H9 (cell line): ENCODE measurements at regions not wholly inside any gene's neighbourhood (a gene's known extent, or its start where the extent isn't known, plus 50 kb on each side); places are given as distances from the start of the nearest gene placed in this dataset.

Source experiments
- DNase-seq: peaks from one replicate; pipeline ENCODE4 v3.0.0-alpha.2; 2017
- H2AFZ ChIP-seq: one replicate; pipeline ENCODE4 v1.6.1; 2013; ENCODE audit warnings: mild to moderate bottlenecking, low read length, control low read depth, moderate library complexity
- H2AK5ac ChIP-seq: 2 replicates; pipeline ENCODE4 v1.6.1; 2013; ENCODE audit warnings: low read length, control low read depth, mixed read lengths; ENCODE audit not compliant: insufficient read length
- H2BK120ac ChIP-seq: one replicate; pipeline ENCODE4 v1.6.1; 2013; ENCODE audit warnings: low read depth, mild to moderate bottlenecking, low read length, control low read depth, inconsistent platforms; ENCODE audit not compliant: poor library complexity, severe bottlenecking
- H2BK12ac ChIP-seq: 2 replicates; pipeline ENCODE4 v1.6.1; 2013; ENCODE audit warnings: low read length, control low read depth, mixed read lengths, low read depth; ENCODE audit not compliant: insufficient read length
- H2BK15ac ChIP-seq: 2 replicates; pipeline ENCODE4 v1.6.1; 2013; ENCODE audit warnings: low read depth, low read length, control low read depth
- H2BK20ac ChIP-seq: one replicate; pipeline ENCODE4 v1.6.1; 2013; ENCODE audit warnings: low read depth, mild to moderate bottlenecking, low read length, control low read depth, inconsistent platforms; ENCODE audit not compliant: poor library complexity, severe bottlenecking
- H2BK5ac ChIP-seq: 2 replicates; pipeline ENCODE4 v1.6.1; 2013; ENCODE audit warnings: low read length, control low read depth, mixed read lengths; ENCODE audit not compliant: insufficient read length
- H3K14ac ChIP-seq: 2 replicates; pipeline ENCODE4 v1.6.1; 2013; ENCODE audit warnings: low read length, control low read depth; ENCODE audit not compliant: insufficient read depth
- H3K18ac ChIP-seq: 2 replicates; pipeline ENCODE4 v1.6.1; 2013; ENCODE audit warnings: low read depth, mild to moderate bottlenecking, mixed read lengths, low read length, control low read depth; ENCODE audit not compliant: insufficient read length
- H3K23ac ChIP-seq: 2 replicates; pipeline ENCODE4 v1.6.1; 2013; ENCODE audit warnings: low read length, control low read depth, mixed read lengths, low read depth; ENCODE audit not compliant: insufficient read length
- H3K23me2 ChIP-seq: 2 replicates; pipeline ENCODE4 v1.6.1; 2013; ENCODE audit warnings: low read depth, mild to moderate bottlenecking, mixed read lengths, low read length, control low read depth; ENCODE audit not compliant: insufficient read length, poor library complexity, severe bottlenecking
- H3K27ac ChIP-seq: 2 replicates; pipeline ENCODE4 v1.5.1; 2013; ENCODE audit warnings: low read length, control low read depth, mixed read lengths, low read depth; ENCODE audit not compliant: insufficient read length
- H3K27me3 ChIP-seq: 2 replicates; pipeline ENCODE4 v1.6.1; 2013; ENCODE audit warnings: low read length, control low read depth, inconsistent platforms; ENCODE audit not compliant: insufficient read depth
- H3K4ac ChIP-seq: 2 replicates; pipeline ENCODE4 v1.6.1; 2013; ENCODE audit warnings: low read depth, mild to moderate bottlenecking, control low read depth, inconsistent platforms, low read length, moderate library complexity
- H3K4me1 ChIP-seq: 2 replicates; pipeline ENCODE4 v1.6.1; 2013; ENCODE audit warnings: low read length, control low read depth, inconsistent platforms; ENCODE audit not compliant: insufficient read depth
- H3K4me2 ChIP-seq: 2 replicates; pipeline ENCODE4 v1.6.1; 2013; ENCODE audit warnings: low read length, control low read depth, mixed read lengths; ENCODE audit not compliant: insufficient read length, insufficient read depth
- H3K56ac ChIP-seq: 2 replicates; pipeline ENCODE4 v1.6.1; 2013; ENCODE audit warnings: low read depth, mild to moderate bottlenecking, mixed read lengths, low read length, control low read depth; ENCODE audit not compliant: insufficient read length
- H3K79me1 ChIP-seq: 2 replicates; pipeline ENCODE4 v1.6.1; 2013; ENCODE audit warnings: low read depth, mild to moderate bottlenecking, moderate library complexity, low read length, control low read depth, inconsistent platforms; ENCODE audit not compliant: insufficient read depth, poor library complexity, severe bottlenecking
- H3K79me2 ChIP-seq: 2 replicates; pipeline ENCODE4 v1.6.1; 2013; ENCODE audit warnings: low read length, control low read depth, inconsistent platforms; ENCODE audit not compliant: insufficient read depth
- H3K9ac ChIP-seq: 2 replicates; pipeline ENCODE4 v1.6.1; 2013; ENCODE audit warnings: low read length, control low read depth, mixed read lengths; ENCODE audit not compliant: insufficient read length; ENCODE audit errors: extremely low read depth
- H3K9me3 ChIP-seq: one replicate; pipeline ENCODE4 v1.6.1; 2013; ENCODE audit warnings: low read depth, low read length, inconsistent platforms; ENCODE audit not compliant: control insufficient read depth
- H3T11ph ChIP-seq: one replicate; pipeline ENCODE4 v1.6.1; 2013; ENCODE audit warnings: mild to moderate bottlenecking, low read length, control low read depth, inconsistent platforms
- H4K20me1 ChIP-seq: one replicate; pipeline ENCODE4 v1.6.1; 2013; ENCODE audit not compliant: control insufficient read depth, insufficient read length, insufficient read depth
- H4K5ac ChIP-seq: 2 replicates; pipeline ENCODE4 v1.6.1; 2013; ENCODE audit warnings: low read depth, mild to moderate bottlenecking, mixed read lengths, low read length, control low read depth; ENCODE audit not compliant: insufficient read length
- H4K8ac ChIP-seq: replicated peaks from 2 replicates; pipeline ENCODE4 v1.6.1; 2013; ENCODE audit warnings: low read length, control low read depth, mixed read lengths, low read depth; ENCODE audit not compliant: insufficient read length
- H4K91ac ChIP-seq: 2 replicates; pipeline ENCODE4 v1.6.1; 2013; ENCODE audit warnings: low read depth, mild to moderate bottlenecking, moderate library complexity, mixed read lengths, low read length, control low read depth; ENCODE audit not compliant: insufficient read length
- H3K27ac Mint-ChIP-seq, 3 experiments: 2 replicates in 2 of 3; 3 replicates in 1 of 3; pipeline ENCODE4 v1.8.0; 2020 to 2021; ENCODE audit warnings: mixed read lengths in 3 of 3, mild to moderate bottlenecking in 1 of 3, moderate library complexity in 1 of 3
- H3K27me3 Mint-ChIP-seq: 2 replicates; pipeline ENCODE4 v1.8.0; 2021; ENCODE audit warnings: low read depth, mild to moderate bottlenecking, moderate library complexity, mixed read lengths
- H3K36me3 Mint-ChIP-seq, 3 experiments: 2 replicates in 2 of 3; 3 replicates in 1 of 3; pipeline ENCODE4 v1.8.0; 2020 to 2021; ENCODE audit warnings: low read depth in 3 of 3, mixed read lengths in 3 of 3; ENCODE audit not compliant: insufficient read depth in 1 of 3
- H3K4me1 Mint-ChIP-seq, 2 experiments: 2 replicates each; pipeline ENCODE4 v1.8.0; 2020; ENCODE audit warnings: mixed read lengths in 2 of 2
- H3K4me3 Mint-ChIP-seq, 2 experiments: 2 replicates in 1 of 2; 3 replicates in 1 of 2; pipeline ENCODE4 v1.8.0; 2020 to 2021; ENCODE audit warnings: mild to moderate bottlenecking in 2 of 2, mixed read lengths in 2 of 2, moderate library complexity in 1 of 2
- H3K9me3 Mint-ChIP-seq, 2 experiments: 2 replicates in 1 of 2; 3 replicates in 1 of 2; pipeline ENCODE4 v1.8.0; 2020; ENCODE audit warnings: mild to moderate bottlenecking in 2 of 2, mixed read lengths in 2 of 2, moderate library complexity in 1 of 2
- WGBS: extraction: QIAGEN DNeasy Blood & Tissue Kit; methylation state at CpG from one replicate; pipeline ENCODE4 v1.1.7; 2013; ENCODE audit warnings: missing lambda C conversion rate, low lambda C conversion rate, mixed read lengths; ENCODE audit not compliant: insufficient read length; ENCODE audit errors: extremely low coverage; 5-methylcytosine and 5-hydroxymethylcytosine counted together
- TF ChIP-seq, protein P1 (sequence below): fragments of 200-600 bp; sonication (generic); conservative IDR thresholded peaks from 3 replicates; pipeline ENCODE4 v1.8.0; 2021; ENCODE audit warnings: antibody characterized with exemption, mild to moderate bottlenecking

GRCh38 chr1:31515056-31515775 is 61.1 kb upstream of the TINAGL1 start:
- H3K4me1 Mint-ChIP-seq = peaks cover 5 to 21% of the 10 kb centered on the region in 2 experiments
- no peaks in the 10 kb centered on the region for H3K23me2 ChIP-seq
- no peak overlapping the region for H3K27ac ChIP-seq
- H3K9ac ChIP-seq = no peak overlapping the region
- no peak overlapping the region for H3K14ac ChIP-seq
- H2BK20ac ChIP-seq = no peak overlapping the region
- H2AFZ ChIP-seq = no peak overlapping the region
- H2BK12ac ChIP-seq = no peak overlapping the region
- no peaks in the 10 kb centered on the region for H3K36me3 Mint-ChIP-seq
- no peak overlapping the region for H4K8ac ChIP-seq
- no peaks in the 10 kb centered on the region for H3K27me3 ChIP-seq
- no peak overlapping the region for H4K5ac ChIP-seq
- no peaks in the 10 kb centered on the region for H3K9me3 ChIP-seq
- H3K27me3 Mint-ChIP-seq = peaks cover 4% of the 10 kb centered on the region
- H2AK5ac ChIP-seq = no peak overlapping the region
- no peaks in the 10 kb centered on the region for H4K20me1 ChIP-seq
- no peak overlapping the region for H3K56ac ChIP-seq
- TF ChIP-seq, protein P1, sequence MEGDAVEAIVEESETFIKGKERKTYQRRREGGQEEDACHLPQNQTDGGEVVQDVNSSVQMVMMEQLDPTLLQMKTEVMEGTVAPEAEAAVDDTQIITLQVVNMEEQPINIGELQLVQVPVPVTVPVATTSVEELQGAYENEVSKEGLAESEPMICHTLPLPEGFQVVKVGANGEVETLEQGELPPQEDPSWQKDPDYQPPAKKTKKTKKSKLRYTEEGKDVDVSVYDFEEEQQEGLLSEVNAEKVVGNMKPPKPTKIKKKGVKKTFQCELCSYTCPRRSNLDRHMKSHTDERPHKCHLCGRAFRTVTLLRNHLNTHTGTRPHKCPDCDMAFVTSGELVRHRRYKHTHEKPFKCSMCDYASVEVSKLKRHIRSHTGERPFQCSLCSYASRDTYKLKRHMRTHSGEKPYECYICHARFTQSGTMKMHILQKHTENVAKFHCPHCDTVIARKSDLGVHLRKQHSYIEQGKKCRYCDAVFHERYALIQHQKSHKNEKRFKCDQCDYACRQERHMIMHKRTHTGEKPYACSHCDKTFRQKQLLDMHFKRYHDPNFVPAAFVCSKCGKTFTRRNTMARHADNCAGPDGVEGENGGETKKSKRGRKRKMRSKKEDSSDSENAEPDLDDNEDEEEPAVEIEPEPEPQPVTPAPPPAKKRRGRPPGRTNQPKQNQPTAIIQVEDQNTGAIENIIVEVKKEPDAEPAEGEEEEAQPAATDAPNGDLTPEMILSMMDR = no peak
- H2BK15ac ChIP-seq = no peak overlapping the region
- no peak overlapping the region for H2BK120ac ChIP-seq
- H3T11ph ChIP-seq = no peak overlapping the region
- H3K79me2 ChIP-seq = no peaks in the 10 kb centered on the region
- no peak overlapping the region for H2BK5ac ChIP-seq
- DNase-seq = no peak
- no peaks in the 10 kb centered on the region for H3K79me1 ChIP-seq
- no peaks in the 10 kb centered on the region for H3K9me3 Mint-ChIP-seq
- peaks cover 2% of the 10 kb centered on the region; the same call in 1 of the 2 replicates for H3K4me1 ChIP-seq
- no peak overlapping the region for H3K27ac Mint-ChIP-seq
- no peak overlapping the region for H3K4me2 ChIP-seq
- no peak overlapping the region for H3K4me3 Mint-ChIP-seq
- H3K4ac ChIP-seq = no peak overlapping the region
- no peak overlapping the region for H3K23ac ChIP-seq
- no peak overlapping the region for H3K18ac ChIP-seq
- WGBS = no CpG with 5 or more reads among the region's 7 CpGs
- no peak overlapping the region for H4K91ac ChIP-seq
